ENCODE measurements at regions not wholly inside any gene's neighbourhood (a gene's known extent, or its start where the extent isn't known, plus 50 kb on each side); places are given as distances from the start of the nearest gene placed in this dataset.

GRCh38 chr19:32201211-32201610 is 144.2 kb upstream of the ZNF507 start:
- no peak overlapping the region for H3K4me3 ChIP-seq (ENCODE audit: low read depth, low read length)
- TF ChIP-seq CTCF (IDR thresholded peaks at IDR 0.05; ENCODE audit: low read depth, low read length) = no peak

- H3K4me3 ChIP-seq (ENCODE audit: low read depth, low read length) = no peak overlapping the region
- no peak for TF ChIP-seq CTCF (IDR thresholded peaks at IDR 0.05; ENCODE audit: low read depth, low read length)
Measured at GRCh38 chr19:32201636-32202051, 143.8 kb upstream of the ZNF507 start.

DNA sequence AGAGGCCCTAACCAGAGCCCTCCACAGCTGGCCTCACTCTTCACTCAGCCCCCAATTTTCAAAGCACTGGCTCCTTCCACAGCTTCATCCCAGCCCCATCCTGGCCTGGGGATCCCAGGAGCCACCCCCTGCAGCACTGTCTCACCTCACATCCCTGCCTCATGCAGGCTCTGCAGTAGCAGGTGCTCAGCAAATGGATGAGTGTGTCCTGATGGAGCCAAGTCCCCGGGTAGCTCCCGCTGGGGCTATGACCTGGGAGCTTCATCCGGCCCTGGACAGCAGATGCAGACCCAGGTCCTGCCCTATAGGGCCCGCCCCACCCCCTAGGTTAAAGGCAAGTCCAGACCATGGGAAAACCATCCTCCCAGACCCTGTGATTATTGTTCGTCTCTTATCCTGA is 143.2 kb upstream of the ZNF507 start:
- H3K4me3 ChIP-seq (ENCODE audit: low read depth, low read length) = no peak overlapping the region
- no peak for TF ChIP-seq CTCF (IDR thresholded peaks at IDR 0.05; ENCODE audit: low read depth, low read length)

GRCh38 chr19:32203161-32203560 is 142.2 kb upstream of the ZNF507 start:
- TF ChIP-seq CTCF (IDR thresholded peaks at IDR 0.05; ENCODE audit: low read depth, low read length) = no peak
- no peak overlapping the region for H3K4me3 ChIP-seq (ENCODE audit: low read depth, low read length)

DNA sequence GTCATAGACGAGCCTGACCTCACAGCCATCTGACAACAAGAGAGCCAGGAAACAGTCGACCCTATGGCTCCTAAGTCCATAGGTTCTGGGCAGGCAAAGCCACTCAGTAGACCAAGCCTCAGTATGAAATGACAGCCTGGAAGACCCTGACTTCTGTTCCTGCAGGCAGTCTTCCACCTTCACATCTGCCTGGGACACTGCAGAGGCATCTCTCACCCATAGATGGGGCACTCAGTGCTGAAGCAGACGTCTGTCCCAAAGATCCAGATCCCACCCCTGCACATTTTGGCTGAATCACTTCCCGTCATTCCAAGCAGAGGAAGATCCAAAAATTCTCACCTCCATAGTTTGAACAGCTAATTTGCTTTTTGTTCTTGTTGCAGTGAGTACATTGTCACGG is 139.3 kb upstream of the ZNF507 start:
- no peak overlapping the region for H3K4me3 ChIP-seq (ENCODE audit: low read depth, low read length)
- TF ChIP-seq CTCF (IDR thresholded peaks at IDR 0.05; ENCODE audit: low read depth, low read length) = no peak

GRCh38 chr19:32208060-32208459 is 137.3 kb upstream of the ZNF507 start:
- no peak for TF ChIP-seq CTCF (IDR thresholded peaks at IDR 0.05; ENCODE audit: low read depth, low read length)
- H3K4me3 ChIP-seq (ENCODE audit: low read depth, low read length) = no peak overlapping the region

GRCh38 chr19:32219392-32219791 is 126.0 kb upstream of the ZNF507 start:
- no peak overlapping the region for H3K4me3 ChIP-seq (ENCODE audit: low read depth, low read length)
- TF ChIP-seq CTCF (IDR thresholded peaks at IDR 0.05; ENCODE audit: low read depth, low read length) = no peak

All from WI38 (cell line).